ENCODE measurements at regions not wholly inside any gene's neighbourhood (a gene's known extent, or its start where the extent isn't known, plus 50 kb on each side); places are given as distances from the start of the nearest gene placed in this dataset.

DNA sequence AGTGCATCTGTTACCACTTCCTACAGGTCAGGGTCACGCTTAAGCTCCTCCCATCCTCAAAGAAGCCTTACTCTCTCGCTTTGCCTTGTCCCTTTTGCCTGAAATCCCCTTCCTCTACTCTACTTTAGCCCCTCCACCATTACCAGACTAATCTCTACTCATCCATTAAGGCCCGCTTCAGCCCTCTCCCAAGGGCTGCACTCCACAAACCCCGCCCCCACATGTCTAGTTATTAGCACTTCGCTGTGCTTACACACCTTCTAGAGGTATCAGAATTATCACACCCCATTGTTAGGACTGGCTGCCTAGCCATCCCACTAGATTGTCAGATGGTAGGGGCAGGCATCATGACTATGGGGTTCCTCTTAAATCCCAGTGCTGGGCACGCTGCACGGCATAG lies 565.7 kb upstream of the WWC1 start:
- no peak for TF ChIP-seq POLR2A (IDR thresholded peaks at IDR 0.05)
- TF ChIP-seq, protein P1, sequence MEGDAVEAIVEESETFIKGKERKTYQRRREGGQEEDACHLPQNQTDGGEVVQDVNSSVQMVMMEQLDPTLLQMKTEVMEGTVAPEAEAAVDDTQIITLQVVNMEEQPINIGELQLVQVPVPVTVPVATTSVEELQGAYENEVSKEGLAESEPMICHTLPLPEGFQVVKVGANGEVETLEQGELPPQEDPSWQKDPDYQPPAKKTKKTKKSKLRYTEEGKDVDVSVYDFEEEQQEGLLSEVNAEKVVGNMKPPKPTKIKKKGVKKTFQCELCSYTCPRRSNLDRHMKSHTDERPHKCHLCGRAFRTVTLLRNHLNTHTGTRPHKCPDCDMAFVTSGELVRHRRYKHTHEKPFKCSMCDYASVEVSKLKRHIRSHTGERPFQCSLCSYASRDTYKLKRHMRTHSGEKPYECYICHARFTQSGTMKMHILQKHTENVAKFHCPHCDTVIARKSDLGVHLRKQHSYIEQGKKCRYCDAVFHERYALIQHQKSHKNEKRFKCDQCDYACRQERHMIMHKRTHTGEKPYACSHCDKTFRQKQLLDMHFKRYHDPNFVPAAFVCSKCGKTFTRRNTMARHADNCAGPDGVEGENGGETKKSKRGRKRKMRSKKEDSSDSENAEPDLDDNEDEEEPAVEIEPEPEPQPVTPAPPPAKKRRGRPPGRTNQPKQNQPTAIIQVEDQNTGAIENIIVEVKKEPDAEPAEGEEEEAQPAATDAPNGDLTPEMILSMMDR (IDR thresholded peaks at IDR 0.05) = no peak
